ENCODE measurements at regions not wholly inside any gene's neighbourhood (a gene's known extent, or its start where the extent isn't known, plus 50 kb on each side); places are given as distances from the start of the nearest gene placed in this dataset.

- TF ChIP-seq EZH2 (IDR thresholded peaks at IDR 0.05; ENCODE audit: borderline replicate concordance, insufficient read depth, low read length, poor library complexity, severe bottlenecking) = no peak
- TF ChIP-seq CTCF (IDR thresholded peaks at IDR 0.05; ENCODE audit: poor library complexity, severe bottlenecking) = no peak
- no peak for TF ChIP-seq POLR2AphosphoS5 (IDR thresholded peaks at IDR 0.05)
- TF ChIP-seq, protein P1, sequence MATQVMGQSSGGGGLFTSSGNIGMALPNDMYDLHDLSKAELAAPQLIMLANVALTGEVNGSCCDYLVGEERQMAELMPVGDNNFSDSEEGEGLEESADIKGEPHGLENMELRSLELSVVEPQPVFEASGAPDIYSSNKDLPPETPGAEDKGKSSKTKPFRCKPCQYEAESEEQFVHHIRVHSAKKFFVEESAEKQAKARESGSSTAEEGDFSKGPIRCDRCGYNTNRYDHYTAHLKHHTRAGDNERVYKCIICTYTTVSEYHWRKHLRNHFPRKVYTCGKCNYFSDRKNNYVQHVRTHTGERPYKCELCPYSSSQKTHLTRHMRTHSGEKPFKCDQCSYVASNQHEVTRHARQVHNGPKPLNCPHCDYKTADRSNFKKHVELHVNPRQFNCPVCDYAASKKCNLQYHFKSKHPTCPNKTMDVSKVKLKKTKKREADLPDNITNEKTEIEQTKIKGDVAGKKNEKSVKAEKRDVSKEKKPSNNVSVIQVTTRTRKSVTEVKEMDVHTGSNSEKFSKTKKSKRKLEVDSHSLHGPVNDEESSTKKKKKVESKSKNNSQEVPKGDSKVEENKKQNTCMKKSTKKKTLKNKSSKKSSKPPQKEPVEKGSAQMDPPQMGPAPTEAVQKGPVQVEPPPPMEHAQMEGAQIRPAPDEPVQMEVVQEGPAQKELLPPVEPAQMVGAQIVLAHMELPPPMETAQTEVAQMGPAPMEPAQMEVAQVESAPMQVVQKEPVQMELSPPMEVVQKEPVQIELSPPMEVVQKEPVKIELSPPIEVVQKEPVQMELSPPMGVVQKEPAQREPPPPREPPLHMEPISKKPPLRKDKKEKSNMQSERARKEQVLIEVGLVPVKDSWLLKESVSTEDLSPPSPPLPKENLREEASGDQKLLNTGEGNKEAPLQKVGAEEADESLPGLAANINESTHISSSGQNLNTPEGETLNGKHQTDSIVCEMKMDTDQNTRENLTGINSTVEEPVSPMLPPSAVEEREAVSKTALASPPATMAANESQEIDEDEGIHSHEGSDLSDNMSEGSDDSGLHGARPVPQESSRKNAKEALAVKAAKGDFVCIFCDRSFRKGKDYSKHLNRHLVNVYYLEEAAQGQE (IDR thresholded peaks at IDR 0.05; ENCODE audit: borderline replicate concordance) = no peak
- no peak for TF ChIP-seq RAD21 (conservative IDR thresholded peaks at IDR 0.05)
Measured at GRCh38 chr7:27351786-27352185, 109.2 kb downstream of the EVX1 start.
